HCT116 (cell line): ENCODE measurements at regions not wholly inside any gene's neighbourhood (a gene's known extent, or its start where the extent isn't known, plus 50 kb on each side); places are given as distances from the start of the nearest gene placed in this dataset.

Experiments used
- ATAC-seq: fragments of 200-7000 bp; cut with Tn5 transposase; 2 replicates; pipeline ENCODE4 v1.9.1; 2020; ENCODE audit warnings: mild to moderate bottlenecking, moderate library complexity
- BruUV-seq: library from RNA; stranded (reverse); fragments of 400-500 nt; replicated peaks from 2 replicates; lab custom pipeline; 2021; lab: Mats Ljungman, UMichigan
- CTCF ChIA-PET: fragments of 300-600 bp; sonication (Branson Sonifier 250); formaldehyde crosslinking; loops from one replicate; lab custom pipeline; 2021; ENCODE audit warnings: antibody characterized with exemption; lab: Charles Lee
- POLR2A ChIA-PET: fragments of 300-600, 350-600 bp; sonication (Branson Sonifier 250); formaldehyde crosslinking; loops from one replicate; lab custom pipeline; 2021; ENCODE audit warnings: antibody characterized with exemption; lab: Charles Lee
- RAD21 ChIA-PET, 2 experiments: fragments of 300-600 bp; sonication (Branson Sonifier 250); formaldehyde crosslinking; loops; one replicate each; lab custom pipeline; 2023; ENCODE audit warnings: low total read pairs in 2 of 2; ENCODE audit not compliant: uncharacterized antibody in 2 of 2, unreplicated experiment in 2 of 2, low non-redundant PET in 1 of 2; lab: Charles Lee
- DNase-seq: peaks from one replicate; pipeline ENCODE4 v3.0.0-alpha.2; 2010; ENCODE audit warnings: low read depth, low spot score
- H2AFZ ChIP-seq: fragments of 200-600 bp; shearing (Covaris generic), sonication (generic); 2 replicates; pipeline ENCODE4 v1.6.1; 2017; ENCODE audit warnings: low read depth, mixed run types, mixed read lengths, antibody characterized with exemption, low read length; ENCODE audit not compliant: poor library complexity, severe bottlenecking
- H3K27ac ChIP-seq: 2 replicates; pipeline ENCODE4 v1.5.1; 2012; ENCODE audit warnings: low read depth, low read length
- H3K27me3 ChIP-seq: fragments of 200-600 bp; sonication (generic); 2 replicates; pipeline ENCODE4 v1.6.1; 2016; ENCODE audit warnings: mixed run types, low read length, mixed read lengths; ENCODE audit not compliant: insufficient read depth
- H3K36me3 ChIP-seq, 2 experiments: fragments of 200-500 bp in 1 of 2; fragments of 200-600 bp in 1 of 2; sonication (Bioruptor generic) in 1 of 2; sonication (generic) in 1 of 2; 2 replicates each; pipeline versions ENCODE4 v1.5.1 to v1.6.1; 2014 to 2016; ENCODE audit warnings: low read length in 2 of 2, inconsistent platforms in 1 of 2, mixed read lengths in 1 of 2, mixed run types in 1 of 2; ENCODE audit not compliant: insufficient read depth in 2 of 2, control insufficient read depth in 1 of 2
- H3K4me1 ChIP-seq, 2 experiments: fragments of 200-600 bp in 1 of 2; sonication (generic) in 1 of 2; 2 replicates each; pipeline versions ENCODE4 v1.5.1 to v1.6.1; 2012 to 2017; ENCODE audit warnings: low read length in 2 of 2, inconsistent platforms in 1 of 2, mild to moderate bottlenecking in 1 of 2, mixed read lengths in 1 of 2, mixed run types in 1 of 2, moderate library complexity in 1 of 2; ENCODE audit not compliant: insufficient read depth in 2 of 2, control insufficient read depth in 1 of 2
- H3K4me2 ChIP-seq: fragments of 200-600 bp; sonication (generic); 2 replicates; pipeline ENCODE4 v1.6.1; 2017; ENCODE audit warnings: mixed run types, low read length, mixed read lengths
- H3K4me3 ChIP-seq, 2 experiments: fragments of 200-600 bp in 1 of 2; sonication (generic) in 1 of 2; replicated peaks in 1 of 2; 2 replicates each; pipeline ENCODE4 v1.5.1; 2011 to 2016; ENCODE audit warnings: low read length in 2 of 2, control low read depth in 1 of 2, low read depth in 1 of 2, mild to moderate bottlenecking in 1 of 2, mixed read lengths in 1 of 2, mixed run types in 1 of 2
- H3K79me2 ChIP-seq: fragments of 200-600 bp; sonication (generic); 2 replicates; pipeline ENCODE4 v1.6.1; 2017; ENCODE audit warnings: mild to moderate bottlenecking, mixed run types, low read length, moderate library complexity, mixed read lengths; ENCODE audit not compliant: insufficient read depth
- H3K9ac ChIP-seq: fragments of 200-600 bp; sonication (generic); 2 replicates; pipeline ENCODE4 v1.6.1; 2016; ENCODE audit warnings: low read length, mixed read lengths
- H3K9me2 ChIP-seq: fragments of 200-600 bp; sonication (generic), shearing (Covaris generic); 2 replicates; pipeline ENCODE4 v1.6.1; 2017; ENCODE audit warnings: mixed run types, mild to moderate bottlenecking, moderate library complexity; ENCODE audit not compliant: insufficient read depth
- H3K9me3 ChIP-seq, 2 experiments: fragments of 200-500 bp in 1 of 2; fragments of 200-600 bp in 1 of 2; sonication (Bioruptor generic) in 1 of 2; sonication (generic) in 1 of 2; 2 replicates each; pipeline ENCODE4 v1.6.1; 2014 to 2017; ENCODE audit warnings: low read length in 2 of 2, mixed read lengths in 2 of 2, inconsistent platforms in 1 of 2, low read depth in 1 of 2, mild to moderate bottlenecking in 1 of 2, mixed run types in 1 of 2, moderate library complexity in 1 of 2; ENCODE audit not compliant: control insufficient read depth in 1 of 2, insufficient read depth in 1 of 2
- H4K20me1 ChIP-seq: fragments of 200-600 bp; sonication (generic), shearing (Covaris generic); 2 replicates; pipeline ENCODE4 v1.6.1; 2017; ENCODE audit warnings: mixed run types, mild to moderate bottlenecking, moderate library complexity; ENCODE audit not compliant: insufficient read depth
- CBX3 ChIP-seq: IDR thresholded peaks from 2 replicates; pipeline ENCODE4 v1.6.1; 2012; ENCODE audit warnings: low read depth
- EGR1 ChIP-seq: IDR thresholded peaks from 2 replicates; pipeline ENCODE4 v1.6.1; 2012; ENCODE audit warnings: low read depth
- ELF1 ChIP-seq: IDR thresholded peaks from 2 replicates; pipeline ENCODE4 v1.6.1; 2012; ENCODE audit warnings: low read depth, borderline replicate concordance
- JUND ChIP-seq: IDR thresholded peaks from 2 replicates; pipeline ENCODE4 v1.6.1; 2012
- POLR2A ChIP-seq: IDR thresholded peaks from 2 replicates; pipeline ENCODE4 v1.7.0; 2011; ENCODE audit warnings: borderline replicate concordance; ENCODE audit not compliant: insufficient read depth, insufficient read length; ENCODE audit errors: extremely low read depth
- POLR2AphosphoS5 ChIP-seq: IDR thresholded peaks from 2 replicates; pipeline ENCODE4 v1.6.1; 2011; ENCODE audit warnings: mild to moderate bottlenecking, low read depth, low read length, moderate library complexity
- SIN3A ChIP-seq: IDR thresholded peaks from 2 replicates; pipeline ENCODE4 v1.6.1; 2012; ENCODE audit warnings: low read depth
- SP1 ChIP-seq: IDR thresholded peaks from 2 replicates; pipeline ENCODE4 v1.6.1; 2012; ENCODE audit warnings: low read depth
- SRF ChIP-seq: IDR thresholded peaks from 2 replicates; pipeline ENCODE4 v1.6.1; 2012; ENCODE audit warnings: low read depth
- TCF7L2 ChIP-seq: IDR thresholded peaks from 2 replicates; pipeline ENCODE4 v1.7.0; 2011; ENCODE audit warnings: borderline replicate concordance, inconsistent platforms; ENCODE audit not compliant: insufficient read depth, insufficient read length; ENCODE audit errors: extremely low read depth
- YY1 ChIP-seq: IDR thresholded peaks from 2 replicates; pipeline ENCODE4 v1.6.1; 2011; ENCODE audit warnings: low read length, low read depth, moderate library complexity, mild to moderate bottlenecking; ENCODE audit not compliant: insufficient replicate concordance; ENCODE audit errors: extremely low read depth
- ZFX ChIP-seq: fragments of 450-650 bp; IDR thresholded peaks from 2 replicates; pipeline ENCODE4 v1.6.1; 2017
- ZNF274 ChIP-seq: fragments of 200-500 bp; sonication (Bioruptor generic); IDR thresholded peaks from 2 replicates; pipeline ENCODE4 v1.6.1; 2014; ENCODE audit warnings: mild to moderate bottlenecking, low read depth, low read length, inconsistent platforms
- intact Hi-C: fragments of 100-400 bp; cut with micrococcal nuclease; formaldehyde crosslinking; loops from 2 replicates; pipeline ENCODE4 v1.10.0; 2022
- TF ChIP-seq, protein P1 (sequence below): IDR thresholded peaks from 2 replicates; pipeline ENCODE4 v1.6.1; 2012
- TF ChIP-seq, protein P2 (sequence below): IDR thresholded peaks from 2 replicates; pipeline ENCODE4 v1.6.1; 2011; ENCODE audit warnings: mild to moderate bottlenecking, low read length, moderate library complexity; ENCODE audit not compliant: insufficient replicate concordance; ENCODE audit errors: extremely low read depth

DNA sequence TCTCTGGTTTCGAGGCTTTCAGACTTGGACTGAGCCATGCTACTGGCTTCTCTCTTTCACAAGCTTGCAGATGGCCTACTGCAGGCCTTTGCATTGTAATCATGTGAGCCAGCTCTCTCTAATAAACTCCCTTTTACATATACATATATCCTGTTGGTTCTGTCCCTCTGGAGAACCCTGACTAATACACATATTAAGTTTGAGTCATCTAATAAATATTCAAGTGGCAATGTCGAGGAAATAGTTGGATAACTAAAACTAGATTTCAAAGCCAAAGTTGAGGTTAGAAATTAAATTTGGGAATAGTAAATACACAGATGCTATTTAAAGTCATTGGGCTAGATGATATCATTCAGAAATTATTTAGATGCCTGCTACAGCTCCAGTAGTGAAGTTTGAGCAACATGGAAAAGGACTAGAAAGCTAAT, 1343.4 kb downstream of the GRIK2 start:
- Histone ChIP-seq H3K4me2 (no peak overlapping the region), H3K27ac (no peak overlapping the region), H2AFZ (no peak overlapping the region), H4K20me1 (no peaks in the 10 kb centered on the region; the same call in 1 of the 2 replicates), H3K9me2 (no peaks in the 10 kb centered on the region), H3K4me1 (no peaks in the 10 kb centered on the region), H3K79me2 (no peaks in the 10 kb centered on the region), H3K9me3 (no peaks in the 10 kb centered on the region), H3K9ac (no peak overlapping the region), H3K4me3 (no peak overlapping the region), H3K36me3 (no peaks in the 10 kb centered on the region), H3K27me3 (no peaks in the 10 kb centered on the region)
- ChIA-PET CTCF (no interaction called here), POLR2A (no interaction called here), RAD21 (no interaction called here)
- intact Hi-C loops: no loop called here
- no peak for ATAC-seq
- no peak for DNase-seq
- BruUV-seq: no TSS peak
- TF ChIP-seq ZFX (no peak), ELF1 (no peak), POLR2AphosphoS5 (no peak), TCF7L2 (no peak), SIN3A (no peak), SRF (no peak), POLR2A (no peak), CBX3 (no peak), YY1 (no peak), ZNF274 (no peak), SP1 (no peak), EGR1 (no peak), JUND (no peak)
- TF ChIP-seq, protein P1, sequence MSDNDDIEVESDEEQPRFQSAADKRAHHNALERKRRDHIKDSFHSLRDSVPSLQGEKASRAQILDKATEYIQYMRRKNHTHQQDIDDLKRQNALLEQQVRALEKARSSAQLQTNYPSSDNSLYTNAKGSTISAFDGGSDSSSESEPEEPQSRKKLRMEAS: no peak
- TF ChIP-seq, protein P2, sequence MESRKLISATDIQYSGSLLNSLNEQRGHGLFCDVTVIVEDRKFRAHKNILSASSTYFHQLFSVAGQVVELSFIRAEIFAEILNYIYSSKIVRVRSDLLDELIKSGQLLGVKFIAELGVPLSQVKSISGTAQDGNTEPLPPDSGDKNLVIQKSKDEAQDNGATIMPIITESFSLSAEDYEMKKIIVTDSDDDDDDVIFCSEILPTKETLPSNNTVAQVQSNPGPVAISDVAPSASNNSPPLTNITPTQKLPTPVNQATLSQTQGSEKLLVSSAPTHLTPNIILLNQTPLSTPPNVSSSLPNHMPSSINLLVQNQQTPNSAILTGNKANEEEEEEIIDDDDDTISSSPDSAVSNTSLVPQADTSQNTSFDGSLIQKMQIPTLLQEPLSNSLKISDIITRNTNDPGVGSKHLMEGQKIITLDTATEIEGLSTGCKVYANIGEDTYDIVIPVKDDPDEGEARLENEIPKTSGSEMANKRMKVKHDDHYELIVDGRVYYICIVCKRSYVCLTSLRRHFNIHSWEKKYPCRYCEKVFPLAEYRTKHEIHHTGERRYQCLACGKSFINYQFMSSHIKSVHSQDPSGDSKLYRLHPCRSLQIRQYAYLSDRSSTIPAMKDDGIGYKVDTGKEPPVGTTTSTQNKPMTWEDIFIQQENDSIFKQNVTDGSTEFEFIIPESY: no peak
